H1 (cell line): ENCODE measurements at regions not wholly inside any gene's neighbourhood (a gene's known extent, or its start where the extent isn't known, plus 50 kb on each side); places are given as distances from the start of the nearest gene placed in this dataset.
A peak's percentile ranks its signal among the peaks of the same experiment; 100 is the strongest.

ENCODE experiments used
- CTCF ChIA-PET: fragments of 300-600 bp; sonication (Branson Sonifier 250); formaldehyde crosslinking; loops from one replicate; lab custom pipeline; 2021; ENCODE audit not compliant: partially characterized antibody; lab: Charles Lee
- POLR2A ChIA-PET: fragments of 300-600 bp; sonication (Branson Sonifier 250); formaldehyde crosslinking; loops from one replicate; lab custom pipeline; 2021; ENCODE audit warnings: inconsistent platforms; ENCODE audit not compliant: partially characterized antibody; lab: Charles Lee
- DNase-seq, 2 experiments: peaks; one replicate each; pipeline versions ENCODE4 v3.0.0 to v3.0.0-alpha.2; 2010 to 2022; ENCODE audit warnings: low spot score in 2 of 2, low read depth in 1 of 2, mixed read lengths in 1 of 2
- FAIRE-seq: peaks from 2 replicates; lab custom pipeline; 2011; peaks lifted over from hg19 to GRCh38; lab: Jason Lieb, UNC
- H2AFZ ChIP-seq: 2 replicates; pipeline ENCODE4 v1.8.1; 2012; ENCODE audit warnings: low read length, inconsistent platforms
- H2AK5ac ChIP-seq: 2 replicates; pipeline ENCODE4 v1.6.1; 2013; ENCODE audit warnings: low read depth, low read length
- H2BK120ac ChIP-seq: replicated peaks from 2 replicates; pipeline ENCODE3; 2013; ENCODE audit warnings: low read depth, low read length, inconsistent platforms
- H2BK12ac ChIP-seq: 2 replicates; pipeline ENCODE4 v1.6.1; 2013; ENCODE audit warnings: low read depth, low read length
- H2BK15ac ChIP-seq: 2 replicates; pipeline ENCODE4 v1.6.1; 2013; ENCODE audit warnings: low read length
- H2BK20ac ChIP-seq: 2 replicates; pipeline ENCODE4 v1.6.1; 2013; ENCODE audit warnings: low read length
- H2BK5ac ChIP-seq: 2 replicates; pipeline ENCODE4 v1.6.1; 2013; ENCODE audit warnings: low read depth, low read length
- H3K14ac ChIP-seq: 2 replicates; pipeline ENCODE4 v1.6.1; 2013; ENCODE audit warnings: inconsistent platforms; ENCODE audit not compliant: insufficient read length
- H3K18ac ChIP-seq: 2 replicates; pipeline ENCODE4 v1.6.1; 2013; ENCODE audit warnings: low read length; ENCODE audit errors: extremely low read depth
- H3K23ac ChIP-seq: 2 replicates; pipeline ENCODE4 v1.6.1; 2013; ENCODE audit warnings: inconsistent platforms; ENCODE audit not compliant: insufficient read length
- H3K23me2 ChIP-seq: 2 replicates; pipeline ENCODE4 v1.6.1; 2013; ENCODE audit warnings: low read depth, low read length
- H3K27ac ChIP-seq: 2 replicates; pipeline ENCODE4 v1.6.1; 2011; ENCODE audit warnings: low read depth, low read length, inconsistent platforms
- H3K27me3 ChIP-seq, 4 experiments: replicated peaks in 1 of 4; 1 replicate in 1 of 4; 2 replicates in 3 of 4; pipeline versions ENCODE4 v1.6.1 to v1.8.1; 2011 to 2013; ENCODE audit warnings: low read length in 3 of 4, mild to moderate bottlenecking in 3 of 4, inconsistent platforms in 2 of 4, mixed read lengths in 2 of 4, moderate library complexity in 1 of 4; ENCODE audit not compliant: control insufficient read depth in 3 of 4, insufficient read depth in 3 of 4; ENCODE audit errors: extremely low read depth in 1 of 4
- H3K36me3 ChIP-seq, 4 experiments: 2 replicates each; pipeline versions ENCODE4 v1.6.1 to v1.8.1; 2011 to 2013; ENCODE audit warnings: mild to moderate bottlenecking in 4 of 4, low read length in 3 of 4, moderate library complexity in 2 of 4, control low read depth in 1 of 4, inconsistent platforms in 1 of 4; ENCODE audit not compliant: insufficient read depth in 4 of 4, control insufficient read depth in 2 of 4
- H3K4ac ChIP-seq: replicated peaks from 2 replicates; pipeline ENCODE3; 2013; ENCODE audit warnings: low read length, low read depth, mixed read lengths, inconsistent platforms; ENCODE audit not compliant: insufficient read length
- H3K4me1 ChIP-seq, 4 experiments: replicated peaks in 1 of 4; 1 replicate in 1 of 4; 2 replicates in 3 of 4; pipeline versions ENCODE4 v1.6.1 to v1.8.1; 2011 to 2013; ENCODE audit warnings: low read length in 3 of 4, inconsistent platforms in 2 of 4, mixed read lengths in 1 of 4; ENCODE audit not compliant: insufficient read depth in 4 of 4, control insufficient read depth in 3 of 4
- H3K4me2 ChIP-seq, 2 experiments: 2 replicates each; pipeline versions ENCODE4 v1.6.1 to v1.8.1; 2011 to 2013; ENCODE audit warnings: low read depth in 2 of 2, low read length in 2 of 2, control low read depth in 1 of 2, inconsistent platforms in 1 of 2, mild to moderate bottlenecking in 1 of 2; ENCODE audit not compliant: insufficient read depth in 1 of 2
- H3K4me3 ChIP-seq, 4 experiments: fragments of 200-600, 300-600 bp in 1 of 4; sonication (generic), shearing (Covaris generic), sonication (Bioruptor Twin) in 1 of 4; 2 replicates each; pipeline versions ENCODE4 v1.5.1 to v1.8.1; 2011 to 2016; ENCODE audit warnings: low read length in 4 of 4, low read depth in 3 of 4, control low read depth in 2 of 4, inconsistent platforms in 2 of 4, mild to moderate bottlenecking in 2 of 4, mixed read lengths in 1 of 4, moderate library complexity in 1 of 4; ENCODE audit not compliant: insufficient read depth in 2 of 4; ENCODE audit errors: extremely low read depth in 1 of 4
- H3K56ac ChIP-seq: replicated peaks from 2 replicates; pipeline ENCODE3; 2013; ENCODE audit warnings: low read depth, mild to moderate bottlenecking, mixed read lengths, low read length, inconsistent platforms; ENCODE audit not compliant: insufficient read length
- H3K79me1 ChIP-seq: 2 replicates; pipeline ENCODE4 v1.6.1; 2013; ENCODE audit warnings: low read depth, low read length, control low read depth
- H3K79me2 ChIP-seq, 2 experiments: 2 replicates each; pipeline versions ENCODE4 v1.6.1 to v1.8.1; 2012 to 2013; ENCODE audit warnings: low read length in 2 of 2, mild to moderate bottlenecking in 2 of 2, inconsistent platforms in 1 of 2; ENCODE audit not compliant: insufficient read depth in 2 of 2, control insufficient read depth in 1 of 2
- H3K9ac ChIP-seq, 4 experiments: replicated peaks in 1 of 4; 1 replicate in 1 of 4; 2 replicates in 3 of 4; pipeline versions ENCODE4 v1.6.1 to v1.8.1; 2011 to 2013; ENCODE audit warnings: low read depth in 3 of 4, low read length in 3 of 4, control low read depth in 2 of 4, mild to moderate bottlenecking in 2 of 4, moderate library complexity in 2 of 4, inconsistent platforms in 1 of 4; ENCODE audit errors: extremely low read depth in 1 of 4
- H3K9me3 ChIP-seq, 2 experiments: 2 replicates each; pipeline versions ENCODE4 v1.6.1 to v1.8.1; 2012 to 2013; ENCODE audit warnings: mild to moderate bottlenecking in 2 of 2, moderate library complexity in 2 of 2, control low read depth in 1 of 2, inconsistent platforms in 1 of 2, low read depth in 1 of 2, low read length in 1 of 2, mixed read lengths in 1 of 2; ENCODE audit not compliant: insufficient read depth in 2 of 2
- H4K20me1 ChIP-seq, 2 experiments: replicated peaks in 1 of 2; 2 replicates each; pipeline versions ENCODE3 to v1.8.1; 2011 to 2013; ENCODE audit warnings: inconsistent platforms in 2 of 2, low read length in 2 of 2, mild to moderate bottlenecking in 1 of 2; ENCODE audit not compliant: insufficient read depth in 2 of 2, control insufficient read depth in 1 of 2
- H4K5ac ChIP-seq: 2 replicates; pipeline ENCODE4 v1.6.1; 2013; ENCODE audit warnings: low read length, low read depth, mixed read lengths, inconsistent platforms; ENCODE audit not compliant: insufficient read length
- H4K8ac ChIP-seq: 2 replicates; pipeline ENCODE4 v1.8.0; 2013; ENCODE audit warnings: mild to moderate bottlenecking, moderate library complexity, low read length, inconsistent platforms; ENCODE audit not compliant: insufficient read depth; ENCODE audit errors: extremely low read depth
- H4K91ac ChIP-seq: replicated peaks from 2 replicates; pipeline ENCODE3; 2013; ENCODE audit warnings: low read length, mixed read lengths, inconsistent platforms; ENCODE audit not compliant: insufficient read length
- GTF2F1 ChIP-seq: IDR thresholded peaks from 2 replicates; pipeline ENCODE4 v1.6.1; 2012; ENCODE audit warnings: low read depth, low read length, improper control_type of control experiment, borderline replicate concordance
- RAD21 ChIP-seq, 2 experiments: IDR thresholded peaks in 1 of 2; conservative IDR thresholded peaks in 1 of 2; 2 replicates each; pipeline ENCODE4 v1.6.1; 2011; ENCODE audit warnings: low read depth in 2 of 2, low read length in 2 of 2, improper control_type of control experiment in 1 of 2, inconsistent platforms in 1 of 2, mild to moderate bottlenecking in 1 of 2, moderate library complexity in 1 of 2
- RXRA ChIP-seq: IDR thresholded peaks from 2 replicates; pipeline ENCODE4 v1.6.1; 2011; ENCODE audit warnings: low read depth, mild to moderate bottlenecking, low read length, moderate library complexity; ENCODE audit not compliant: insufficient read depth
- WGBS, 2 experiments: shearing (Covaris generic) in 1 of 2; methylation state at CpG; one replicate each; pipeline versions ENCODE4 v1.1.6 to v1.1.7; 2013 to 2015; ENCODE audit warnings: low lambda C conversion rate in 2 of 2, mixed read lengths in 2 of 2, inconsistent platforms in 1 of 2, low coverage in 1 of 2, missing lambda C conversion rate in 1 of 2; ENCODE audit not compliant: insufficient replicate concordance in 2 of 2, insufficient coverage in 1 of 2, insufficient read length in 1 of 2; ENCODE audit errors: extremely low coverage in 1 of 2, missing lambda C conversion rate in 1 of 2; 5-methylcytosine and 5-hydroxymethylcytosine counted together
- TF ChIP-seq, protein P1 (sequence below), 3 experiments: IDR thresholded peaks; 1 replicate in 2 of 3; 2 replicates in 1 of 3; pipeline versions ENCODE4 v1.5.1 to v1.6.1; 2011; ENCODE audit warnings: low read length in 3 of 3, mild to moderate bottlenecking in 3 of 3, inconsistent platforms in 2 of 3, low read depth in 1 of 3, moderate library complexity in 1 of 3; ENCODE audit not compliant: insufficient read depth in 1 of 3; ENCODE audit errors: control extremely low read depth in 1 of 3

GRCh38 chr12:81992461-81992860 lies 233.3 kb upstream of the PPFIA2 start:
- no peak overlapping the region for H3K18ac ChIP-seq
- H3K9ac ChIP-seq = no peak overlapping the region
- 69% methylated on average over 2 of the region's 2 CpGs; no CpG with 5 or more reads in 1 of the 2 experiments for WGBS, 2 experiments
- H2BK12ac ChIP-seq = no peak overlapping the region
- FAIRE-seq (no peak), DNase-seq (peak in 1 of 2 experiments; percentile 9)
- H4K91ac ChIP-seq = no peak overlapping the region
- H2BK15ac ChIP-seq = no peak overlapping the region
- no peak overlapping the region for H2BK5ac ChIP-seq
- H3K36me3 ChIP-seq = no peaks in the 10 kb centered on the region
- CTCF ChIA-PET = interaction anchor here (0.8 to 1.6 kb wide), 11 partner anchors 11 to 364 kb away, joined by 3 to 8 read pairs (median 3); no protein-coding TSS in a partner anchor
- H2AFZ ChIP-seq = no peak overlapping the region
- no peak overlapping the region for H3K4me3 ChIP-seq
- POLR2A ChIA-PET = no interaction called here
- H3K23me2 ChIP-seq = no peaks in the 10 kb centered on the region
- no peak overlapping the region for H4K8ac ChIP-seq
- H2AK5ac ChIP-seq = no peak overlapping the region
- H4K20me1 ChIP-seq = no peaks in the 10 kb centered on the region
- no peaks in the 10 kb centered on the region for H3K27me3 ChIP-seq
- no peak overlapping the region for H3K14ac ChIP-seq
- no peak overlapping the region for H3K27ac ChIP-seq
- no peak overlapping the region for H3K56ac ChIP-seq
- H3K4me2 ChIP-seq = no peak overlapping the region
- H3K79me2 ChIP-seq = no peaks in the 10 kb centered on the region
- peaks cover 2 to 3% of the 10 kb centered on the region in 2 experiments; a peak in 1 of 4 replicates for H3K9me3 ChIP-seq
- H4K5ac ChIP-seq = no peak overlapping the region
- H3K4ac ChIP-seq = no peak overlapping the region
- H2BK120ac ChIP-seq = no peak overlapping the region
- H3K4me1 ChIP-seq = 0 out of 7 replicates have a peak, but pooled peaks cover 0 to 2% (median 0%) of the 10 kb centered on the region in 4 experiments
- H3K79me1 ChIP-seq = no peaks in the 10 kb centered on the region
- H2BK20ac ChIP-seq = no peak overlapping the region
- TF ChIP-seq RXRA (no peak), RAD21 (IDR thresholded peaks at IDR 0.05 in 1 of 2, conservative IDR thresholded peaks at IDR 0.05 in 1 of 2; ENCODE audit: low read depth in 2 of 2, low read length in 2 of 2) (peak; percentile 70 to 73), GTF2F1 (no peak)
- TF ChIP-seq, protein P1, sequence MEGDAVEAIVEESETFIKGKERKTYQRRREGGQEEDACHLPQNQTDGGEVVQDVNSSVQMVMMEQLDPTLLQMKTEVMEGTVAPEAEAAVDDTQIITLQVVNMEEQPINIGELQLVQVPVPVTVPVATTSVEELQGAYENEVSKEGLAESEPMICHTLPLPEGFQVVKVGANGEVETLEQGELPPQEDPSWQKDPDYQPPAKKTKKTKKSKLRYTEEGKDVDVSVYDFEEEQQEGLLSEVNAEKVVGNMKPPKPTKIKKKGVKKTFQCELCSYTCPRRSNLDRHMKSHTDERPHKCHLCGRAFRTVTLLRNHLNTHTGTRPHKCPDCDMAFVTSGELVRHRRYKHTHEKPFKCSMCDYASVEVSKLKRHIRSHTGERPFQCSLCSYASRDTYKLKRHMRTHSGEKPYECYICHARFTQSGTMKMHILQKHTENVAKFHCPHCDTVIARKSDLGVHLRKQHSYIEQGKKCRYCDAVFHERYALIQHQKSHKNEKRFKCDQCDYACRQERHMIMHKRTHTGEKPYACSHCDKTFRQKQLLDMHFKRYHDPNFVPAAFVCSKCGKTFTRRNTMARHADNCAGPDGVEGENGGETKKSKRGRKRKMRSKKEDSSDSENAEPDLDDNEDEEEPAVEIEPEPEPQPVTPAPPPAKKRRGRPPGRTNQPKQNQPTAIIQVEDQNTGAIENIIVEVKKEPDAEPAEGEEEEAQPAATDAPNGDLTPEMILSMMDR (IDR thresholded peaks at IDR 0.05; ENCODE audit: control extremely low read depth in 1 of 3, insufficient read depth in 1 of 3, low read depth in 1 of 3, low read length in 3 of 3) = peak; percentile 31 to 60 (median 52); a peak in 3 of 4 replicates
- H3K23ac ChIP-seq = no peak overlapping the region
